IMR-90 (cell line): ENCODE measurements at regions not wholly inside any gene's neighbourhood (a gene's known extent, or its start where the extent isn't known, plus 50 kb on each side); places are given as distances from the start of the nearest gene placed in this dataset.

Source experiments
- ATAC-seq: fragments of 200-7000 bp; cut with Tn5 transposase; 2 replicates; pipeline ENCODE4 v1.9.1; 2020; ENCODE audit warnings: low read depth, mild to moderate bottlenecking, moderate library complexity
- BruUV-seq: library from RNA; stranded (reverse); fragments of 400-500 nt; replicated peaks from 2 replicates; lab custom pipeline; 2021; lab: Mats Ljungman, UMichigan
- CTCF ChIA-PET: fragments of 300-600 bp; formaldehyde crosslinking; extraction: SDS; loops from one replicate; lab custom pipeline; 2021; ENCODE audit warnings: antibody characterized with exemption; lab: Yijun Ruan, JAX
- POLR2A ChIA-PET: fragments of 300-600 bp; sonication (Branson Sonifier 250); formaldehyde crosslinking; loops from one replicate; lab custom pipeline; 2022; ENCODE audit warnings: antibody characterized with exemption; ENCODE audit not compliant: unreplicated experiment; lab: Charles Lee
- DNase-seq: peaks from one replicate; pipeline ENCODE4 v3.0.0; 2013
- H2AFZ ChIP-seq: replicated peaks from 2 replicates; pipeline ENCODE3; 2013; ENCODE audit warnings: low read length, mild to moderate bottlenecking; ENCODE audit not compliant: poor library complexity
- H2AK5ac ChIP-seq: 2 replicates; pipeline ENCODE4 v1.6.1; 2013; ENCODE audit warnings: low read depth, low read length, inconsistent platforms
- H2AK9ac ChIP-seq: replicated peaks from 2 replicates; pipeline ENCODE3; 2013; ENCODE audit warnings: mild to moderate bottlenecking, low read depth, low read length, moderate library complexity; ENCODE audit not compliant: poor library complexity
- H2BK120ac ChIP-seq: 2 replicates; pipeline ENCODE4 v1.6.1; 2013; ENCODE audit warnings: low read depth, low read length, inconsistent platforms
- H2BK15ac ChIP-seq: 3 replicates; pipeline ENCODE4 v1.6.1; 2013; ENCODE audit warnings: low read depth, low read length, inconsistent platforms
- H2BK20ac ChIP-seq: 2 replicates; pipeline ENCODE4 v1.6.1; 2013; ENCODE audit warnings: low read depth, mild to moderate bottlenecking, inconsistent platforms, low read length, moderate library complexity
- H2BK5ac ChIP-seq: 2 replicates; pipeline ENCODE4 v1.6.1; 2013; ENCODE audit warnings: mild to moderate bottlenecking, low read depth, low read length, inconsistent platforms; ENCODE audit not compliant: poor library complexity, severe bottlenecking
- H3K14ac ChIP-seq: replicated peaks from 2 replicates; pipeline ENCODE4 v1.6.1; 2013; ENCODE audit warnings: low read depth, low read length, inconsistent platforms
- H3K18ac ChIP-seq: 2 replicates; pipeline ENCODE4 v1.6.1; 2013; ENCODE audit warnings: low read depth, low read length, control low read depth
- H3K23ac ChIP-seq: 2 replicates; pipeline ENCODE4 v1.6.1; 2013; ENCODE audit warnings: low read depth, low read length, inconsistent platforms
- H3K27ac ChIP-seq: 2 replicates; pipeline ENCODE4 v1.5.1; 2013; ENCODE audit warnings: mild to moderate bottlenecking, control low read depth, low read length; ENCODE audit not compliant: insufficient read depth
- H3K27me3 ChIP-seq: 2 replicates; pipeline ENCODE4 v1.6.1; 2013; ENCODE audit warnings: low read length; ENCODE audit not compliant: control insufficient read depth, insufficient read depth
- H3K36me3 ChIP-seq: 2 replicates; pipeline ENCODE4 v1.6.1; 2013; ENCODE audit warnings: low read length, mixed read lengths; ENCODE audit not compliant: control insufficient read depth, insufficient read depth
- H3K4ac ChIP-seq: 2 replicates; pipeline ENCODE4 v1.6.1; 2013; ENCODE audit warnings: low read depth, low read length, inconsistent platforms
- H3K4me1 ChIP-seq: 2 replicates; pipeline ENCODE4 v1.6.1; 2013; ENCODE audit warnings: low read length, mixed read lengths; ENCODE audit not compliant: control insufficient read depth, insufficient read depth
- H3K4me2 ChIP-seq: 2 replicates; pipeline ENCODE4 v1.6.1; 2013; ENCODE audit warnings: low read depth, mild to moderate bottlenecking, control low read depth, low read length, moderate library complexity
- H3K4me3 ChIP-seq: 2 replicates; pipeline ENCODE4 v1.5.1; 2013; ENCODE audit warnings: low read depth, mild to moderate bottlenecking, control low read depth, low read length, moderate library complexity; ENCODE audit not compliant: insufficient read depth
- H3K56ac ChIP-seq: 2 replicates; pipeline ENCODE4 v1.6.1; 2013; ENCODE audit warnings: low read length, inconsistent platforms; ENCODE audit not compliant: insufficient read depth; ENCODE audit errors: extremely low read depth
- H3K79me1 ChIP-seq, 2 experiments: 2 replicates each; pipeline ENCODE4 v1.6.1; 2013; ENCODE audit warnings: low read length in 2 of 2, inconsistent platforms in 1 of 2, low read depth in 1 of 2
- H3K9ac ChIP-seq: 2 replicates; pipeline ENCODE4 v1.6.1; 2013; ENCODE audit warnings: low read depth, low read length, control low read depth
- H3K9me1 ChIP-seq: 2 replicates; pipeline ENCODE4 v1.6.1; 2013; ENCODE audit warnings: low read length, inconsistent platforms; ENCODE audit not compliant: insufficient read depth
- H3K9me3 ChIP-seq: 2 replicates; pipeline ENCODE4 v1.6.1; 2013; ENCODE audit warnings: low read length; ENCODE audit not compliant: control insufficient read depth, insufficient read depth
- H4K20me1 ChIP-seq: 2 replicates; pipeline ENCODE4 v1.6.1; 2013; ENCODE audit warnings: low read length, inconsistent platforms; ENCODE audit not compliant: insufficient read depth
- H4K5ac ChIP-seq: 2 replicates; pipeline ENCODE4 v1.6.1; 2013; ENCODE audit warnings: mild to moderate bottlenecking, low read depth, low read length, control low read depth
- H4K8ac ChIP-seq, 2 experiments: 2 replicates each; pipeline ENCODE4 v1.6.1; 2013; ENCODE audit warnings: low read depth in 2 of 2, low read length in 2 of 2, control low read depth in 1 of 2, inconsistent platforms in 1 of 2
- H4K91ac ChIP-seq: 2 replicates; pipeline ENCODE4 v1.6.1; 2013; ENCODE audit warnings: low read depth, low read length, inconsistent platforms; ENCODE audit not compliant: insufficient read depth
- CEBPB ChIP-seq: IDR thresholded peaks from 2 replicates; pipeline ENCODE4 v1.6.1; 2012; ENCODE audit warnings: low read depth, low read length, improper control_type of control experiment
- CHD1 ChIP-seq: IDR thresholded peaks from 2 replicates; pipeline ENCODE4 v1.6.1; 2012; ENCODE audit warnings: low read depth, low read length, improper control_type of control experiment
- ELK1 ChIP-seq: fragments of 150-350 bp; IDR thresholded peaks from 2 replicates; pipeline ENCODE4 v1.6.1; 2016; ENCODE audit warnings: low read depth, mild to moderate bottlenecking, low read length, moderate library complexity, borderline replicate concordance
- FOS ChIP-seq: fragments of 150-350 bp; IDR thresholded peaks from 2 replicates; pipeline ENCODE4 v1.6.1; 2016; ENCODE audit warnings: low read depth, low read length
- MAFK ChIP-seq: IDR thresholded peaks from 2 replicates; pipeline ENCODE4 v1.6.1; 2012; ENCODE audit warnings: low read depth, low read length, improper control_type of control experiment
- MAZ ChIP-seq: IDR thresholded peaks from 2 replicates; pipeline ENCODE4 v1.6.1; 2012; ENCODE audit warnings: low read depth, mild to moderate bottlenecking, low read length, improper control_type of control experiment, moderate library complexity, borderline replicate concordance
- MXI1 ChIP-seq: IDR thresholded peaks from 2 replicates; pipeline ENCODE4 v1.6.1; 2012; ENCODE audit warnings: low read depth, mild to moderate bottlenecking, low read length, moderate library complexity, borderline replicate concordance
- NFE2L2 ChIP-seq: fragments of 150-350 bp; IDR thresholded peaks from 2 replicates; pipeline ENCODE4 v1.6.1; 2016; ENCODE audit warnings: low read depth, mild to moderate bottlenecking, low read length
- POLR2A ChIP-seq: IDR thresholded peaks from 2 replicates; pipeline ENCODE4 v1.6.1; 2012; ENCODE audit warnings: mild to moderate bottlenecking, low read depth, low read length
- RCOR1 ChIP-seq: IDR thresholded peaks from 2 replicates; pipeline ENCODE4 v1.6.1; 2012; ENCODE audit warnings: mild to moderate bottlenecking, low read length, improper control_type of control experiment; ENCODE audit not compliant: insufficient replicate concordance
- SMC3 ChIP-seq: fragments of 150-350 bp; IDR thresholded peaks from 2 replicates; pipeline ENCODE4 v1.6.1; 2016; ENCODE audit warnings: low read depth, mild to moderate bottlenecking, antibody characterized with exemption, low read length, moderate library complexity
- WGBS, 2 experiments: methylation state at CpG; one replicate each; pipeline versions ENCODE4 v1.1.5 to v1.1.7; 2013; ENCODE audit warnings: missing lambda C conversion rate in 2 of 2; ENCODE audit not compliant: insufficient read length in 1 of 2; ENCODE audit errors: extremely low coverage in 2 of 2; 5-methylcytosine and 5-hydroxymethylcytosine counted together
- dilution Hi-C: fragments of 300-500 bp; cut with HindIII; formaldehyde crosslinking; loops from one replicate; pipeline ENCODE4 v1.14.3; 2018; ENCODE audit warnings: low sequenced_read_pairs; ENCODE audit not compliant: unreplicated experiment
- in situ Hi-C: fragments of 300-500 bp; cut with MboI; formaldehyde crosslinking; loops from 3 replicates; pipeline ENCODE4 v1.14.3; 2019; ENCODE audit warnings: low sequenced_read_pairs, inconsistent platforms, mixed read lengths
- intact Hi-C: fragments of 100-400 bp; cut with micrococcal nuclease; formaldehyde crosslinking; loops from 2 replicates; pipeline ENCODE4 v1.10.0; 2022

- peak overlapping the region; percentile 99 for H2BK120ac ChIP-seq
- ChIA-PET CTCF (interaction anchor here (0.6 kb wide), 1 partner anchor 235 kb away, joined by 3 read pairs; no protein-coding TSS in a partner anchor), POLR2A (no interaction called here)
- H3K4me2 ChIP-seq, result no peak overlapping the region; the same call in 1 of the 2 replicates
- H3K18ac ChIP-seq, result peak overlapping the region; percentile 45
- H4K91ac ChIP-seq, result peak overlapping the region; percentile 92
- H3K9me1 ChIP-seq, result peaks cover 17% of the 10 kb centered on the region
- dilution Hi-C loops (no loop called here), in situ Hi-C loops (no loop called here), intact Hi-C loops (no loop called here)
- peak overlapping the region; percentile 37 for H4K5ac ChIP-seq
- H3K27me3 ChIP-seq, result no peaks in the 10 kb centered on the region
- H3K4me3 ChIP-seq, result no peak overlapping the region
- ATAC-seq, result peak; percentile 63
- peak overlapping the region; percentile 95 for H3K4ac ChIP-seq
- H2AFZ ChIP-seq, result peak overlapping the region; percentile 59
- H3K14ac ChIP-seq, result peak overlapping the region; percentile 95
- no peaks in the 10 kb centered on the region for H3K79me1 ChIP-seq
- H2BK20ac ChIP-seq, result peak overlapping the region; percentile 99
- peak; percentile 54 for DNase-seq
- no peak overlapping the region for H2BK5ac ChIP-seq
- 31% methylated on average over 5 of the region's 17 CpGs; no CpG with 5 or more reads in 1 of the 2 experiments for WGBS, 2 experiments
- no peak overlapping the region for H3K9ac ChIP-seq
- peak overlapping the region; percentile 81 to 88 for H4K8ac ChIP-seq
- H3K23ac ChIP-seq, result peak overlapping the region; percentile 94
- H3K9me3 ChIP-seq, result no peaks in the 10 kb centered on the region; the same call in 1 of the 2 replicates
- H4K20me1 ChIP-seq, result no peaks in the 10 kb centered on the region
- H3K27ac ChIP-seq, result no peak overlapping the region
- no peak overlapping the region for H3K56ac ChIP-seq
- H2AK9ac ChIP-seq, result peak overlapping the region; percentile 91
- no peaks in the 10 kb centered on the region for H3K36me3 ChIP-seq
- peaks cover 16% of the 10 kb centered on the region for H3K4me1 ChIP-seq
- BruUV-seq, result no TSS peak
- no peak for TF ChIP-seq MXI1
- TF ChIP-seq RCOR1, result no peak
- TF ChIP-seq SMC3, result no peak
- no peak for TF ChIP-seq POLR2A
- TF ChIP-seq ELK1, result no peak
- TF ChIP-seq CEBPB, result no peak
- no peak for TF ChIP-seq CHD1
- no peak for TF ChIP-seq MAFK
- no peak for TF ChIP-seq MAZ
- no peak for TF ChIP-seq NFE2L2
- TF ChIP-seq FOS, result no peak
- peak overlapping the region; percentile 99; the same call in 2 of the 3 replicates for H2BK15ac ChIP-seq
- peak overlapping the region; percentile 97 for H2AK5ac ChIP-seq
Measured at GRCh38 chr10:44828508-44829142, 82.5 kb upstream of the TMEM72 start.
